H1 (cell line): ENCODE measurements at regions not wholly inside any gene's neighbourhood (a gene's known extent, or its start where the extent isn't known, plus 50 kb on each side); places are given as distances from the start of the nearest gene placed in this dataset.

Source experiments
- ATF2 ChIP-seq: IDR thresholded peaks from 2 replicates; pipeline ENCODE4 v1.6.1; 2012; ENCODE audit warnings: low read length, inconsistent platforms
- EGR1 ChIP-seq: IDR thresholded peaks from 2 replicates; pipeline ENCODE4 v1.6.1; 2011; ENCODE audit warnings: low read depth, low read length, borderline replicate concordance
- NANOG ChIP-seq: IDR thresholded peaks from 2 replicates; pipeline ENCODE4 v1.6.1; 2011; ENCODE audit warnings: low read length, low read depth, mild to moderate bottlenecking, inconsistent platforms; ENCODE audit not compliant: insufficient read depth, poor library complexity, severe bottlenecking
- SIX5 ChIP-seq: IDR thresholded peaks from 2 replicates; pipeline ENCODE4 v1.6.1; 2011; ENCODE audit warnings: mild to moderate bottlenecking, low read depth, low read length
- TBP ChIP-seq: IDR thresholded peaks from 2 replicates; pipeline ENCODE4 v1.6.1; 2011; ENCODE audit warnings: low read depth, low read length, improper control_type of control experiment

GRCh38 chr2:10221976-10222870 is 80.5 kb upstream of the HPCAL1 start (continued):
- TF ChIP-seq SIX5 (no peak), EGR1 (no peak), ATF2 (no peak), NANOG (no peak), TBP (no peak)
